H9 (cell line): ENCODE measurements at regions not wholly inside any gene's neighbourhood (a gene's known extent, or its start where the extent isn't known, plus 50 kb on each side); places are given as distances from the start of the nearest gene placed in this dataset.

Source experiments
- DNase-seq: peaks from one replicate; pipeline ENCODE4 v3.0.0-alpha.2; 2017
- H2AFZ ChIP-seq: one replicate; pipeline ENCODE4 v1.6.1; 2013; ENCODE audit warnings: mild to moderate bottlenecking, low read length, control low read depth, moderate library complexity
- H2AK5ac ChIP-seq: 2 replicates; pipeline ENCODE4 v1.6.1; 2013; ENCODE audit warnings: low read length, control low read depth, mixed read lengths; ENCODE audit not compliant: insufficient read length
- H2BK120ac ChIP-seq: one replicate; pipeline ENCODE4 v1.6.1; 2013; ENCODE audit warnings: low read depth, mild to moderate bottlenecking, low read length, control low read depth, inconsistent platforms; ENCODE audit not compliant: poor library complexity, severe bottlenecking
- H2BK12ac ChIP-seq: 2 replicates; pipeline ENCODE4 v1.6.1; 2013; ENCODE audit warnings: low read length, control low read depth, mixed read lengths, low read depth; ENCODE audit not compliant: insufficient read length
- H2BK15ac ChIP-seq: 2 replicates; pipeline ENCODE4 v1.6.1; 2013; ENCODE audit warnings: low read depth, low read length, control low read depth
- H2BK20ac ChIP-seq: one replicate; pipeline ENCODE4 v1.6.1; 2013; ENCODE audit warnings: low read depth, mild to moderate bottlenecking, low read length, control low read depth, inconsistent platforms; ENCODE audit not compliant: poor library complexity, severe bottlenecking
- H2BK5ac ChIP-seq: 2 replicates; pipeline ENCODE4 v1.6.1; 2013; ENCODE audit warnings: low read length, control low read depth, mixed read lengths; ENCODE audit not compliant: insufficient read length
- H3K14ac ChIP-seq: 2 replicates; pipeline ENCODE4 v1.6.1; 2013; ENCODE audit warnings: low read length, control low read depth; ENCODE audit not compliant: insufficient read depth
- H3K18ac ChIP-seq: 2 replicates; pipeline ENCODE4 v1.6.1; 2013; ENCODE audit warnings: low read depth, mild to moderate bottlenecking, mixed read lengths, low read length, control low read depth; ENCODE audit not compliant: insufficient read length
- H3K23ac ChIP-seq: 2 replicates; pipeline ENCODE4 v1.6.1; 2013; ENCODE audit warnings: low read length, control low read depth, mixed read lengths, low read depth; ENCODE audit not compliant: insufficient read length
- H3K23me2 ChIP-seq: 2 replicates; pipeline ENCODE4 v1.6.1; 2013; ENCODE audit warnings: low read depth, mild to moderate bottlenecking, mixed read lengths, low read length, control low read depth; ENCODE audit not compliant: insufficient read length, poor library complexity, severe bottlenecking
- H3K27ac ChIP-seq: 2 replicates; pipeline ENCODE4 v1.5.1; 2013; ENCODE audit warnings: low read length, control low read depth, mixed read lengths, low read depth; ENCODE audit not compliant: insufficient read length
- H3K27me3 ChIP-seq: 2 replicates; pipeline ENCODE4 v1.6.1; 2013; ENCODE audit warnings: low read length, control low read depth, inconsistent platforms; ENCODE audit not compliant: insufficient read depth
- H3K4ac ChIP-seq: 2 replicates; pipeline ENCODE4 v1.6.1; 2013; ENCODE audit warnings: low read depth, mild to moderate bottlenecking, control low read depth, inconsistent platforms, low read length, moderate library complexity
- H3K4me1 ChIP-seq: 2 replicates; pipeline ENCODE4 v1.6.1; 2013; ENCODE audit warnings: low read length, control low read depth, inconsistent platforms; ENCODE audit not compliant: insufficient read depth
- H3K4me2 ChIP-seq: 2 replicates; pipeline ENCODE4 v1.6.1; 2013; ENCODE audit warnings: low read length, control low read depth, mixed read lengths; ENCODE audit not compliant: insufficient read length, insufficient read depth
- H3K56ac ChIP-seq: 2 replicates; pipeline ENCODE4 v1.6.1; 2013; ENCODE audit warnings: low read depth, mild to moderate bottlenecking, mixed read lengths, low read length, control low read depth; ENCODE audit not compliant: insufficient read length
- H3K79me1 ChIP-seq: 2 replicates; pipeline ENCODE4 v1.6.1; 2013; ENCODE audit warnings: low read depth, mild to moderate bottlenecking, moderate library complexity, low read length, control low read depth, inconsistent platforms; ENCODE audit not compliant: insufficient read depth, poor library complexity, severe bottlenecking
- H3K79me2 ChIP-seq: 2 replicates; pipeline ENCODE4 v1.6.1; 2013; ENCODE audit warnings: low read length, control low read depth, inconsistent platforms; ENCODE audit not compliant: insufficient read depth
- H3K9ac ChIP-seq: 2 replicates; pipeline ENCODE4 v1.6.1; 2013; ENCODE audit warnings: low read length, control low read depth, mixed read lengths; ENCODE audit not compliant: insufficient read length; ENCODE audit errors: extremely low read depth
- H3K9me3 ChIP-seq: one replicate; pipeline ENCODE4 v1.6.1; 2013; ENCODE audit warnings: low read depth, low read length, inconsistent platforms; ENCODE audit not compliant: control insufficient read depth
- H3T11ph ChIP-seq: one replicate; pipeline ENCODE4 v1.6.1; 2013; ENCODE audit warnings: mild to moderate bottlenecking, low read length, control low read depth, inconsistent platforms
- H4K20me1 ChIP-seq: one replicate; pipeline ENCODE4 v1.6.1; 2013; ENCODE audit not compliant: control insufficient read depth, insufficient read length, insufficient read depth
- H4K5ac ChIP-seq: 2 replicates; pipeline ENCODE4 v1.6.1; 2013; ENCODE audit warnings: low read depth, mild to moderate bottlenecking, mixed read lengths, low read length, control low read depth; ENCODE audit not compliant: insufficient read length
- H4K8ac ChIP-seq: replicated peaks from 2 replicates; pipeline ENCODE4 v1.6.1; 2013; ENCODE audit warnings: low read length, control low read depth, mixed read lengths, low read depth; ENCODE audit not compliant: insufficient read length
- H4K91ac ChIP-seq: 2 replicates; pipeline ENCODE4 v1.6.1; 2013; ENCODE audit warnings: low read depth, mild to moderate bottlenecking, moderate library complexity, mixed read lengths, low read length, control low read depth; ENCODE audit not compliant: insufficient read length
- H3K27ac Mint-ChIP-seq, 3 experiments: 2 replicates in 2 of 3; 3 replicates in 1 of 3; pipeline ENCODE4 v1.8.0; 2020 to 2021; ENCODE audit warnings: mixed read lengths in 3 of 3, mild to moderate bottlenecking in 1 of 3, moderate library complexity in 1 of 3
- H3K27me3 Mint-ChIP-seq: 2 replicates; pipeline ENCODE4 v1.8.0; 2021; ENCODE audit warnings: low read depth, mild to moderate bottlenecking, moderate library complexity, mixed read lengths
- H3K36me3 Mint-ChIP-seq, 3 experiments: 2 replicates in 2 of 3; 3 replicates in 1 of 3; pipeline ENCODE4 v1.8.0; 2020 to 2021; ENCODE audit warnings: low read depth in 3 of 3, mixed read lengths in 3 of 3; ENCODE audit not compliant: insufficient read depth in 1 of 3
- H3K4me1 Mint-ChIP-seq, 2 experiments: 2 replicates each; pipeline ENCODE4 v1.8.0; 2020; ENCODE audit warnings: mixed read lengths in 2 of 2
- H3K4me3 Mint-ChIP-seq, 2 experiments: 2 replicates in 1 of 2; 3 replicates in 1 of 2; pipeline ENCODE4 v1.8.0; 2020 to 2021; ENCODE audit warnings: mild to moderate bottlenecking in 2 of 2, mixed read lengths in 2 of 2, moderate library complexity in 1 of 2
- H3K9me3 Mint-ChIP-seq, 2 experiments: 2 replicates in 1 of 2; 3 replicates in 1 of 2; pipeline ENCODE4 v1.8.0; 2020; ENCODE audit warnings: mild to moderate bottlenecking in 2 of 2, mixed read lengths in 2 of 2, moderate library complexity in 1 of 2
- CTCF ChIP-seq: fragments of 200-600 bp; sonication (generic); conservative IDR thresholded peaks from 3 replicates; pipeline ENCODE4 v1.8.0; 2021; ENCODE audit warnings: antibody characterized with exemption, mild to moderate bottlenecking
- whole genome bisulfite sequencing: extraction: QIAGEN DNeasy Blood & Tissue Kit; methylation state at CpG from one replicate; pipeline ENCODE4 v1.1.7; 2013; ENCODE audit warnings: missing lambda C conversion rate, low lambda C conversion rate, mixed read lengths; ENCODE audit not compliant: insufficient read length; ENCODE audit errors: extremely low coverage; 5-methylcytosine and 5-hydroxymethylcytosine counted together

- H2BK15ac ChIP-seq: no peak overlapping the region
- no peak overlapping the region for H3T11ph ChIP-seq
- H3K4me3 Mint-ChIP-seq: no peak overlapping the region
- no peak for DNase-seq
- H4K8ac ChIP-seq: no peak overlapping the region
- no peak overlapping the region for H4K5ac ChIP-seq
- H3K27ac ChIP-seq: no peak overlapping the region
- H2AK5ac ChIP-seq: no peak overlapping the region
- TF ChIP-seq CTCF: no peak
- H3K36me3 Mint-ChIP-seq: no peaks in the 10 kb centered on the region; a peak in 1 of 7 replicates
- H3K14ac ChIP-seq: no peak overlapping the region
- no peak overlapping the region for H3K18ac ChIP-seq
- no peaks in the 10 kb centered on the region for H3K9me3 ChIP-seq
- H2BK20ac ChIP-seq: no peak overlapping the region
- H3K23ac ChIP-seq: no peak overlapping the region
- no peaks in the 10 kb centered on the region for H3K4me1 ChIP-seq
- peaks cover 15 to 18% of the 10 kb centered on the region in 2 experiments for H3K4me1 Mint-ChIP-seq
- H3K9me3 Mint-ChIP-seq: no peaks in the 10 kb centered on the region
- no peak overlapping the region for H2BK5ac ChIP-seq
- H3K27me3 ChIP-seq: no peaks in the 10 kb centered on the region
- no peak overlapping the region for H3K27ac Mint-ChIP-seq
- no peak overlapping the region for H3K9ac ChIP-seq
- H3K4ac ChIP-seq: no peak overlapping the region
- no peak overlapping the region for H3K4me2 ChIP-seq
- H3K79me1 ChIP-seq: no peaks in the 10 kb centered on the region
- WGBS: no CpG with 5 or more reads among the region's 1 CpG
- no peaks in the 10 kb centered on the region for H3K79me2 ChIP-seq
- no peak overlapping the region for H4K91ac ChIP-seq
- H3K56ac ChIP-seq: no peak overlapping the region
- no peak overlapping the region for H2AFZ ChIP-seq
- no peaks in the 10 kb centered on the region for H4K20me1 ChIP-seq
- no peaks in the 10 kb centered on the region for H3K27me3 Mint-ChIP-seq
- no peak overlapping the region for H2BK12ac ChIP-seq
- H3K23me2 ChIP-seq: no peaks in the 10 kb centered on the region
- H2BK120ac ChIP-seq: no peak overlapping the region
Measured at GRCh38 chr2:40548521-40548920, 96.6 kb upstream of the SLC8A1 start.
